HEK293 (cell line): ENCODE measurements at regions not wholly inside any gene's neighbourhood (a gene's known extent, or its start where the extent isn't known, plus 50 kb on each side); places are given as distances from the start of the nearest gene placed in this dataset.

Experiments used
- FEZF1 ChIP-seq: fragments of 450-650 bp; formaldehyde crosslinking; IDR thresholded peaks from 2 replicates; pipeline ENCODE4 v1.5.1; 2016; ENCODE audit warnings: missing biosample characterization, missing genetic modification characterization
- HOXA7 ChIP-seq: sonication (generic); formaldehyde crosslinking; IDR thresholded peaks from 2 replicates; pipeline ENCODE4 v1.8.1; 2022; ENCODE audit warnings: missing genetic modification reagents, borderline replicate concordance
- KLF17 ChIP-seq: fragments of 450-650 bp; formaldehyde crosslinking; IDR thresholded peaks from 2 replicates; pipeline ENCODE4 v1.5.1; 2016; ENCODE audit warnings: missing biosample characterization, missing genetic modification characterization
- PRDM2 ChIP-seq: fragments of 450-650 bp; formaldehyde crosslinking; IDR thresholded peaks from 2 replicates; pipeline ENCODE4 v1.5.1; 2016; ENCODE audit warnings: missing biosample characterization, missing genetic modification characterization, borderline replicate concordance
- SP2 ChIP-seq: fragments of 450-650 bp; formaldehyde crosslinking; IDR thresholded peaks from 2 replicates; pipeline ENCODE4 v1.5.1; 2016; ENCODE audit warnings: missing biosample characterization, missing genetic modification characterization
- ZBTB21 ChIP-seq: fragments of 450-650 bp; formaldehyde crosslinking; IDR thresholded peaks from 2 replicates; pipeline ENCODE4 v1.5.1; 2017; ENCODE audit warnings: missing biosample characterization, missing genetic modification characterization
- ZNF302 ChIP-seq: fragments of 450-650 bp; formaldehyde crosslinking; IDR thresholded peaks from 2 replicates; pipeline ENCODE4 v1.5.1; 2016; ENCODE audit warnings: missing biosample characterization, missing genetic modification characterization, low read depth
- ZNF423 ChIP-seq: fragments of 450-650 bp; formaldehyde crosslinking; IDR thresholded peaks from 2 replicates; pipeline ENCODE4 v1.5.1; 2016; ENCODE audit warnings: missing biosample characterization, missing genetic modification characterization
- ZNF433 ChIP-seq: fragments of 450-650 bp; formaldehyde crosslinking; IDR thresholded peaks from 2 replicates; pipeline ENCODE4 v1.5.1; 2016; ENCODE audit warnings: missing biosample characterization, missing genetic modification characterization, low read depth
- ZNF473 ChIP-seq: fragments of 450-650 bp; formaldehyde crosslinking; IDR thresholded peaks from 2 replicates; pipeline ENCODE4 v1.5.1; 2017; ENCODE audit warnings: missing biosample characterization, missing genetic modification characterization
- ZNF521 ChIP-seq: fragments of 450-650 bp; formaldehyde crosslinking; IDR thresholded peaks from 2 replicates; pipeline ENCODE4 v1.5.1; 2017; ENCODE audit warnings: missing biosample characterization, mild to moderate bottlenecking, missing genetic modification characterization
- ZNF701 ChIP-seq: fragments of 450-650 bp; formaldehyde crosslinking; IDR thresholded peaks from 2 replicates; pipeline ENCODE4 v1.5.1; 2016; ENCODE audit warnings: missing biosample characterization, missing genetic modification characterization
- ZNF830 ChIP-seq: fragments of 450-650 bp; IDR thresholded peaks from 2 replicates; pipeline ENCODE4 v1.5.0; 2018; ENCODE audit warnings: missing biosample characterization, missing genetic modification characterization, low read depth, mild to moderate bottlenecking, moderate library complexity
- TF ChIP-seq, protein P1 (sequence below): fragments of 450-650 bp; formaldehyde crosslinking; IDR thresholded peaks from 2 replicates; pipeline ENCODE4 v1.5.1; 2016; ENCODE audit warnings: missing biosample characterization, missing genetic modification characterization

DNA sequence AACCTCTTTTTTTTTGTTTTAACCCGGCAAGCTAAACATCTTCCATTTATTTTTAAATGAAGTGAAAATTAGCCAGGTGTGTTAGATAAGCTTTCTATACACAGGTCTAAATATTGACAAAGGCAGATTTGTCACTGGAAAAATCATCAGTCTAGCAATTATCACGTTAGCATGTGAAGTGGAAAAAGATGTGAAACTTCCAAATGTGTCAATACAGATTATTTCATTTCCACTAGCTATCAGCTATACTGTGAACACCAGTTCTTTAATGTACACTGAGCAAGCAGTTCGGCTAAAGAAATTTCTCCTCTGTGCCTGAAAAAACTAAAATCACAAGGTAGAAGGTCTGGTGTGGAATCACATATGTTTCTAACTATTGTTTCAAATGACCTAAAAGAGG lies 96.6 kb upstream of the G2E3 start:
- TF ChIP-seq ZNF473 (tag by site-specific recombination) (no peak), KLF17 (tag by site-specific recombination) (no peak), HOXA7 (CRISPR knock-in tag) (no peak), PRDM2 (tag by site-specific recombination) (no peak), ZNF701 (tag by site-specific recombination) (no peak), ZNF423 (tag by site-specific recombination) (no peak), ZNF433 (no peak), ZNF521 (tag by site-specific recombination) (no peak), SP2 (tag by site-specific recombination) (no peak), ZNF830 (tag by site-specific recombination) (no peak), ZNF302 (tag by site-specific recombination) (no peak), ZBTB21 (tag by site-specific recombination) (no peak), FEZF1 (tag by site-specific recombination) (no peak)
- TF ChIP-seq, protein P1, sequence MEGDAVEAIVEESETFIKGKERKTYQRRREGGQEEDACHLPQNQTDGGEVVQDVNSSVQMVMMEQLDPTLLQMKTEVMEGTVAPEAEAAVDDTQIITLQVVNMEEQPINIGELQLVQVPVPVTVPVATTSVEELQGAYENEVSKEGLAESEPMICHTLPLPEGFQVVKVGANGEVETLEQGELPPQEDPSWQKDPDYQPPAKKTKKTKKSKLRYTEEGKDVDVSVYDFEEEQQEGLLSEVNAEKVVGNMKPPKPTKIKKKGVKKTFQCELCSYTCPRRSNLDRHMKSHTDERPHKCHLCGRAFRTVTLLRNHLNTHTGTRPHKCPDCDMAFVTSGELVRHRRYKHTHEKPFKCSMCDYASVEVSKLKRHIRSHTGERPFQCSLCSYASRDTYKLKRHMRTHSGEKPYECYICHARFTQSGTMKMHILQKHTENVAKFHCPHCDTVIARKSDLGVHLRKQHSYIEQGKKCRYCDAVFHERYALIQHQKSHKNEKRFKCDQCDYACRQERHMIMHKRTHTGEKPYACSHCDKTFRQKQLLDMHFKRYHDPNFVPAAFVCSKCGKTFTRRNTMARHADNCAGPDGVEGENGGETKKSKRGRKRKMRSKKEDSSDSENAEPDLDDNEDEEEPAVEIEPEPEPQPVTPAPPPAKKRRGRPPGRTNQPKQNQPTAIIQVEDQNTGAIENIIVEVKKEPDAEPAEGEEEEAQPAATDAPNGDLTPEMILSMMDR (tag by site-specific recombination) = no peak
